GM10248 (cell line): ENCODE measurements at regions not wholly inside any gene's neighbourhood (a gene's known extent, or its start where the extent isn't known, plus 50 kb on each side); places are given as distances from the start of the nearest gene placed in this dataset.

Experiments
- CTCF ChIA-PET: fragments of 300-600 bp; sonication (Branson Sonifier 250); formaldehyde crosslinking; extraction: SDS; loops from one replicate; lab custom pipeline; 2021; ENCODE audit warnings: antibody characterized with exemption; lab: Yijun Ruan, JAX
- POLR2A ChIA-PET: fragments of 350-650 bp; sonication (Branson Sonifier 250); formaldehyde crosslinking; extraction: SDS; loops from one replicate; lab custom pipeline; 2020; ENCODE audit warnings: antibody characterized with exemption; lab: Yijun Ruan, JAX
- DNase-seq: peaks from one replicate; pipeline ENCODE4 v3.0.0; 2012; ENCODE audit errors: extremely low spot score
- TF ChIP-seq, protein P1 (sequence below): IDR thresholded peaks from 2 replicates; pipeline ENCODE4 v1.5.1; 2012; ENCODE audit warnings: mild to moderate bottlenecking, low read depth; ENCODE audit errors: extremely low read depth, missing control alignments, control extremely low read depth

GRCh38 chr7:83882551-83882950, 233.6 kb upstream of the SEMA3E start:
- ChIA-PET CTCF (interaction anchor here (1.9 to 2.0 kb wide), 2 partner anchors 9 to 13 kb away, joined by 7 to 8 read pairs; no protein-coding TSS in a partner anchor), POLR2A (no interaction called here)
- TF ChIP-seq, protein P1, sequence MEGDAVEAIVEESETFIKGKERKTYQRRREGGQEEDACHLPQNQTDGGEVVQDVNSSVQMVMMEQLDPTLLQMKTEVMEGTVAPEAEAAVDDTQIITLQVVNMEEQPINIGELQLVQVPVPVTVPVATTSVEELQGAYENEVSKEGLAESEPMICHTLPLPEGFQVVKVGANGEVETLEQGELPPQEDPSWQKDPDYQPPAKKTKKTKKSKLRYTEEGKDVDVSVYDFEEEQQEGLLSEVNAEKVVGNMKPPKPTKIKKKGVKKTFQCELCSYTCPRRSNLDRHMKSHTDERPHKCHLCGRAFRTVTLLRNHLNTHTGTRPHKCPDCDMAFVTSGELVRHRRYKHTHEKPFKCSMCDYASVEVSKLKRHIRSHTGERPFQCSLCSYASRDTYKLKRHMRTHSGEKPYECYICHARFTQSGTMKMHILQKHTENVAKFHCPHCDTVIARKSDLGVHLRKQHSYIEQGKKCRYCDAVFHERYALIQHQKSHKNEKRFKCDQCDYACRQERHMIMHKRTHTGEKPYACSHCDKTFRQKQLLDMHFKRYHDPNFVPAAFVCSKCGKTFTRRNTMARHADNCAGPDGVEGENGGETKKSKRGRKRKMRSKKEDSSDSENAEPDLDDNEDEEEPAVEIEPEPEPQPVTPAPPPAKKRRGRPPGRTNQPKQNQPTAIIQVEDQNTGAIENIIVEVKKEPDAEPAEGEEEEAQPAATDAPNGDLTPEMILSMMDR = no peak
- no peak for DNase-seq

DNA sequence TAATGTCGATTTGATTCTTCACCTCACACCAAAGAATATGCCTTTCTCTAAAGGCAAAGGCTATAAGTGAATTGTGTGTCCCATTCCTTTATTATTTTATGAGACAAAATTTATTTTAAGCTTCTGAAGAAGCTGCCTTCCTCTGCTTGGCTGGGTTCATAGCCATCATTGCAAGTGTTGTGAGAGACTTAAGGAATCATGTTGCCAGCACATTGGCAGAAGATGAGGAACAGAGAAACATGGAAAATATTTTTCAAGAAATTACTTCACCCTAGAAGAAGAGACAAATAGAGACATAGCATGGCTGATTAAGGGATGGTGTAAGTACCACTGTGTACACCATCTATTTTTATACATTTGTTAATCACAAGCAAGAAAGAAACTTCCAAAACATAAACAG, 230.1 kb upstream of the SEMA3E start:
- DNase-seq = no peak
- CTCF ChIA-PET = interaction anchor here (0.5 kb wide), 1 partner anchor 11 kb away, joined by 3 read pairs; no protein-coding TSS in a partner anchor
- TF ChIP-seq, protein P1 = no peak
- POLR2A ChIA-PET = no interaction called here

DNA sequence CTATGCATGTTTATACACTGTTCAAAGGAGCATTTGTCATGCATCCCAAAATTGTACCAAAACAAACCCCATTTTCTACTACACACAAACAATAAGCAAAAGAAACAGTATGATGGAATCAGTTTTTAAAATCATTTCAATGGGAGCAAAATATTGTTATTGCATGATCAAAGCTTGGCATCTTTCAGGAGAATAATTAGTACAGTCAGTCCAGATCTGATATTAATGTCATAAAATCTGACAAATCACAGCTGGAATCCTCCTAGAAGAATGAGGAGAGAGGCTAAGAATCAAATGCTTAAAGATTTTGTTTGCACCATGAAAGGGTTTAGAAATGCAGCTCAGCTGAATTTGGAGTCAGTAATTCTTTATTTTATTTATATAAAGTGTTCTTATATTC, 229.7 kb upstream of the SEMA3E start:
- TF ChIP-seq, protein P1 = no peak
- ChIA-PET CTCF (interaction anchor here (0.5 kb wide), 1 partner anchor 11 kb away, joined by 3 read pairs; no protein-coding TSS in a partner anchor), POLR2A (no interaction called here)
- no peak for DNase-seq

DNA sequence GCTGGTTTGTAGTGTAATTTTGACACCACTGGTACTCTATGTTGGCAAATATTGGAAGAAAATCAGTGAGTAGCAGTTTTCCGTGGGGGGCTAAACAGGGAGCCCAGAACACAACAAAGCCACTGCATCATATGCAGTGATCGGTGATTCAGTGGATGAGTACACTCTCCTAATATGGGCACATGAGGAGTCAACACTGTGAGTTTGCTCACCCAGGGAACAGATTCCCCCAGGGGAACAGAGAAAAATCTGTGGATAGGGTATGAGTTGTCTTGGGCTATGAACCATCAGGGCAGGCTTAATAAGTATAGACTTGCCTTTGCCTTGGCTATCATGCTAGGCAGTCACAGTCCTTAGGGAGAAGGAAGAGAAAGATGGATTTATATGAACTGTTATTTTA, 227.7 kb upstream of the SEMA3E start:
- POLR2A ChIA-PET = no interaction called here
- no peak for DNase-seq
- TF ChIP-seq, protein P1 = no peak
- CTCF ChIA-PET = no interaction called here

- DNase-seq = no peak
- ChIA-PET POLR2A (no interaction called here), CTCF (interaction anchor here (1.1 to 2.3 kb wide), 2 partner anchors 9 to 11 kb away, joined by 4 to 7 read pairs; no protein-coding TSS in a partner anchor)
- TF ChIP-seq, protein P1 = no peak
Observed at GRCh38 chr7:83873459-83873858, 224.5 kb upstream of the SEMA3E start.

- no peak for DNase-seq
- TF ChIP-seq, protein P1 = no peak
- POLR2A ChIA-PET = no interaction called here
- CTCF ChIA-PET = interaction anchor here (2.3 kb wide), 1 partner anchor 10 kb away, joined by 7 read pairs; no protein-coding TSS in a partner anchor
Observed at GRCh38 chr7:83872501-83872900, 223.6 kb upstream of the SEMA3E start.

GRCh38 chr7:83870515-83870914, 221.6 kb upstream of the SEMA3E start:
- TF ChIP-seq, protein P1 = no peak
- DNase-seq = no peak
- ChIA-PET CTCF (interaction anchor here (0.9 to 1.8 kb wide), 3 partner anchors 12 to 20 kb away, joined by 3 to 8 read pairs (median 4); no protein-coding TSS in a partner anchor), POLR2A (no interaction called here)
